ENCODE measurements at regions not wholly inside any gene's neighbourhood (a gene's known extent, or its start where the extent isn't known, plus 50 kb on each side); places are given as distances from the start of the nearest gene placed in this dataset.

GRCh38 chr11:79671401-79671800 is 230.6 kb upstream of the TENM4 start:
- no peak for TF ChIP-seq CTCF (IDR thresholded peaks at IDR 0.05; ENCODE audit: low read depth, low read length, poor library complexity, severe bottlenecking)
- no peak for TF ChIP-seq EZH2phosphoT487 (IDR thresholded peaks at IDR 0.05; ENCODE audit: borderline replicate concordance, low read length)
